Activated B cell treated with CpG ODN at 0.5 μM for 24 hours (primary cell): ENCODE measurements at regions not wholly inside any gene's neighbourhood (a gene's known extent, or its start where the extent isn't known, plus 50 kb on each side); places are given as distances from the start of the nearest gene placed in this dataset.

Experiments used
- ATAC-seq: fragments of 200-7000 bp; cut with Tn5 transposase; one replicate; pipeline ENCODE4 v1.10.0; 2021; ENCODE audit warnings: low read depth, mild to moderate bottlenecking, moderate library complexity
- CTCF ChIA-PET: fragments of 350-600 bp; sonication (Branson Sonifier 250); formaldehyde crosslinking; loops from one replicate; lab custom pipeline; 2021; ENCODE audit warnings: antibody characterized with exemption; lab: Charles Lee
- POLR2A ChIA-PET: fragments of 350-600 bp; sonication (Branson Sonifier 250); formaldehyde crosslinking; loops from one replicate; lab custom pipeline; 2021; ENCODE audit warnings: antibody characterized with exemption; lab: Charles Lee
- DNase-seq: peaks from one replicate; pipeline ENCODE4 v3.0.0; 2022
- H3K27ac Mint-ChIP-seq: one replicate; pipeline ENCODE4 v1.8.0; 2020; ENCODE audit warnings: mixed read lengths
- H3K27me3 Mint-ChIP-seq: one replicate; pipeline ENCODE4 v1.8.0; 2021; ENCODE audit warnings: mixed read lengths
- H3K36me3 Mint-ChIP-seq: one replicate; pipeline ENCODE4 v1.8.0; 2021; ENCODE audit warnings: low read depth, mixed read lengths
- H3K4me1 Mint-ChIP-seq: one replicate; pipeline ENCODE4 v1.8.0; 2021; ENCODE audit warnings: mixed read lengths
- H3K4me3 Mint-ChIP-seq: one replicate; pipeline ENCODE4 v1.8.0; 2020; ENCODE audit warnings: mild to moderate bottlenecking, mixed read lengths
- H3K9me3 Mint-ChIP-seq: one replicate; pipeline ENCODE4 v1.8.0; 2020; ENCODE audit warnings: mixed read lengths
- CTCF ChIP-seq: fragments of 200-600 bp; IDR thresholded peaks from one replicate; pipeline ENCODE4 v1.8.0; 2022; ENCODE audit warnings: antibody characterized with exemption, mild to moderate bottlenecking
- intact Hi-C: fragments of 100-400 bp; cut with micrococcal nuclease; formaldehyde crosslinking; loops from one replicate; pipeline ENCODE4 v1.15.1; 2024

GRCh38 chr5:162800301-162800700 is 637.1 kb upstream of the CCNG1 start:
- no peaks in the 10 kb centered on the region for H3K27me3 Mint-ChIP-seq
- intact Hi-C loops: no loop called here
- CTCF ChIA-PET: no interaction called here

GRCh38 chr5:162801235-162801634 is 636.2 kb upstream of the CCNG1 start:
- no peaks in the 10 kb centered on the region for H3K36me3 Mint-ChIP-seq
- no peak overlapping the region for H3K4me3 Mint-ChIP-seq
- H3K9me3 Mint-ChIP-seq: no peaks in the 10 kb centered on the region
- ATAC-seq (no peak), DNase-seq (no peak)
- no peaks in the 10 kb centered on the region for H3K4me1 Mint-ChIP-seq
- intact Hi-C loops: no loop called here
- POLR2A ChIA-PET: no interaction called here
- no peaks in the 10 kb centered on the region for H3K27me3 Mint-ChIP-seq
- no peak for TF ChIP-seq CTCF
- no peak overlapping the region for H3K27ac Mint-ChIP-seq
- CTCF ChIA-PET: no interaction called here

More at GRCh38 chr5:162800301-162800700, 637.1 kb upstream of the CCNG1 start:
- Mint-ChIP-seq H3K36me3 (no peaks in the 10 kb centered on the region), H3K9me3 (no peaks in the 10 kb centered on the region), H3K4me1 (no peaks in the 10 kb centered on the region), H3K27ac (no peak overlapping the region), H3K4me3 (no peak overlapping the region)
- no peak for TF ChIP-seq CTCF
- ATAC-seq: no peak
- POLR2A ChIA-PET: no interaction called here
- no peak for DNase-seq

- Mint-ChIP-seq H3K9me3 (no peaks in the 10 kb centered on the region), H3K27me3 (no peaks in the 10 kb centered on the region), H3K36me3 (no peaks in the 10 kb centered on the region), H3K4me3 (no peak overlapping the region), H3K27ac (no peak overlapping the region), H3K4me1 (no peaks in the 10 kb centered on the region)
- POLR2A ChIA-PET: no interaction called here
- intact Hi-C loops: no loop called here
- CTCF ChIA-PET: no interaction called here
- no peak for DNase-seq
- TF ChIP-seq CTCF: no peak
- ATAC-seq: no peak
Observed at GRCh38 chr5:162806195-162806594, 631.2 kb upstream of the CCNG1 start.

- no peak overlapping the region for H3K27ac Mint-ChIP-seq
- H3K9me3 Mint-ChIP-seq: peaks cover 2% of the 10 kb centered on the region
- POLR2A ChIA-PET: no interaction called here
- no peak for TF ChIP-seq CTCF
- H3K4me3 Mint-ChIP-seq: no peak overlapping the region
- no peaks in the 10 kb centered on the region for H3K27me3 Mint-ChIP-seq
- ATAC-seq (no peak), DNase-seq (no peak)
- CTCF ChIA-PET: no interaction called here
- no peaks in the 10 kb centered on the region for H3K4me1 Mint-ChIP-seq
- intact Hi-C loops: no loop called here
- H3K36me3 Mint-ChIP-seq: no peaks in the 10 kb centered on the region
Observed at GRCh38 chr5:162811071-162811470, 626.3 kb upstream of the CCNG1 start.

- DNase-seq: no peak
- CTCF ChIA-PET: no interaction called here
- intact Hi-C loops: no loop called here
Observed at GRCh38 chr5:162816816-162817215, 620.6 kb upstream of the CCNG1 start.

More at GRCh38 chr5:162816816-162817215, 620.6 kb upstream of the CCNG1 start:
- ATAC-seq: no peak
- H3K27ac Mint-ChIP-seq: no peak overlapping the region
- POLR2A ChIA-PET: no interaction called here
- no peak for TF ChIP-seq CTCF
- H3K9me3 Mint-ChIP-seq: peaks cover 2% of the 10 kb centered on the region
- no peaks in the 10 kb centered on the region for H3K4me1 Mint-ChIP-seq
- no peak overlapping the region for H3K4me3 Mint-ChIP-seq
- no peaks in the 10 kb centered on the region for H3K36me3 Mint-ChIP-seq
- no peaks in the 10 kb centered on the region for H3K27me3 Mint-ChIP-seq
